ENCODE measurements at regions not wholly inside any gene's neighbourhood (a gene's known extent, or its start where the extent isn't known, plus 50 kb on each side); places are given as distances from the start of the nearest gene placed in this dataset.

DNA sequence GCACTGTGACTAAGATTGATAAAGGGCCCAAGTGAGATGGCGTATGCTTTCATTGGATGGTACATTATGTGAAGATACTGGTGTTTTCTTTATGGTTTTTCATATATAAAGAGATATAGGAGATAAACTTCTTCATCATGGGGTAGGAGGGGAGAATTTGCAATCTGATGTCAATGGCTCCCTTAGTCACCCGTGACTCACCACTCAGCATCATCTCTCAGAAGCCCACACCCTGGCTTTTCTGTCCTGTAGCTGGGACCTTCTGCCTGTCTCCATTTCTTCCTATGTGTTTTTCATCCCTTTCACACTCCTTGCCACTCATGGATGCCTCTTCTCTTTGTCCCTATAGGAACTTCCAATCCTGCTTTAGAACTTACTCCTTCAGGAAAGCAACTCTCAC is 114.3 kb upstream of the SEMA6D start:
- no peaks in the 10 kb centered on the region for H3K9me3 Mint-ChIP-seq (ENCODE audit: unreplicated experiment)
- H3K27me3 Mint-ChIP-seq (ENCODE audit: unreplicated experiment), result peaks cover 2% of the 10 kb centered on the region
- H3K4me3 Mint-ChIP-seq (ENCODE audit: unreplicated experiment), result no peak overlapping the region
- H3K36me3 Mint-ChIP-seq (ENCODE audit: low read depth, unreplicated experiment), result no peaks in the 10 kb centered on the region
- TF ChIP-seq, protein P1, sequence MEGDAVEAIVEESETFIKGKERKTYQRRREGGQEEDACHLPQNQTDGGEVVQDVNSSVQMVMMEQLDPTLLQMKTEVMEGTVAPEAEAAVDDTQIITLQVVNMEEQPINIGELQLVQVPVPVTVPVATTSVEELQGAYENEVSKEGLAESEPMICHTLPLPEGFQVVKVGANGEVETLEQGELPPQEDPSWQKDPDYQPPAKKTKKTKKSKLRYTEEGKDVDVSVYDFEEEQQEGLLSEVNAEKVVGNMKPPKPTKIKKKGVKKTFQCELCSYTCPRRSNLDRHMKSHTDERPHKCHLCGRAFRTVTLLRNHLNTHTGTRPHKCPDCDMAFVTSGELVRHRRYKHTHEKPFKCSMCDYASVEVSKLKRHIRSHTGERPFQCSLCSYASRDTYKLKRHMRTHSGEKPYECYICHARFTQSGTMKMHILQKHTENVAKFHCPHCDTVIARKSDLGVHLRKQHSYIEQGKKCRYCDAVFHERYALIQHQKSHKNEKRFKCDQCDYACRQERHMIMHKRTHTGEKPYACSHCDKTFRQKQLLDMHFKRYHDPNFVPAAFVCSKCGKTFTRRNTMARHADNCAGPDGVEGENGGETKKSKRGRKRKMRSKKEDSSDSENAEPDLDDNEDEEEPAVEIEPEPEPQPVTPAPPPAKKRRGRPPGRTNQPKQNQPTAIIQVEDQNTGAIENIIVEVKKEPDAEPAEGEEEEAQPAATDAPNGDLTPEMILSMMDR (IDR thresholded peaks at IDR 0.05; ENCODE audit: unreplicated experiment), result no peak
- no peak overlapping the region for H3K27ac Mint-ChIP-seq (ENCODE audit: unreplicated experiment)
- peaks cover 4% of the 10 kb centered on the region for H3K4me1 Mint-ChIP-seq (ENCODE audit: unreplicated experiment)
- no peak for DNase-seq (ENCODE audit: low spot score)

DNA sequence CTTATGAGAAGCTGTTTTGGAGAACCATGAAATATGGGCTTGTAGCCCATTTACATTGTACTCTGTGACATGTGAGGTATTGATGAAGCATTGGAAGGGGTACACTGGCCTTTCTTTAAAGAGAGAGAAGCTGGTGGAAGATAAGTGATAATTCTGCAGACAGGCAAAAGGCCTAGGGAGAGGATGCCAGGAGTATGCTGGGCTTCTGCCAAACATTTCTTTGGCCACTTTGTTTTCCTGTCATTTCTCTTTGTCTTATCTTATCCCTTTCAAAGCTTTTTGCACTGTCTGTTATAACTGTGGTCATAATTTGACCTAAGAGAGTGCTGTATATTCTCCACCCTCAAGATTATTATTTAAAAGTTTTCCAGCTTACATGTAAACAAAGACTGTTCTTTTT is 109.6 kb upstream of the SEMA6D start:
- Mint-ChIP-seq H3K36me3 (ENCODE audit: low read depth, unreplicated experiment) (no peaks in the 10 kb centered on the region), H3K4me3 (ENCODE audit: unreplicated experiment) (no peak overlapping the region), H3K27me3 (ENCODE audit: unreplicated experiment) (no peaks in the 10 kb centered on the region), H3K27ac (ENCODE audit: unreplicated experiment) (no peak overlapping the region), H3K4me1 (ENCODE audit: unreplicated experiment) (peaks cover 14% of the 10 kb centered on the region), H3K9me3 (ENCODE audit: unreplicated experiment) (no peaks in the 10 kb centered on the region)
- DNase-seq (ENCODE audit: low spot score), result no peak
- TF ChIP-seq, protein P1 (IDR thresholded peaks at IDR 0.05; ENCODE audit: unreplicated experiment), result no peak

DNA sequence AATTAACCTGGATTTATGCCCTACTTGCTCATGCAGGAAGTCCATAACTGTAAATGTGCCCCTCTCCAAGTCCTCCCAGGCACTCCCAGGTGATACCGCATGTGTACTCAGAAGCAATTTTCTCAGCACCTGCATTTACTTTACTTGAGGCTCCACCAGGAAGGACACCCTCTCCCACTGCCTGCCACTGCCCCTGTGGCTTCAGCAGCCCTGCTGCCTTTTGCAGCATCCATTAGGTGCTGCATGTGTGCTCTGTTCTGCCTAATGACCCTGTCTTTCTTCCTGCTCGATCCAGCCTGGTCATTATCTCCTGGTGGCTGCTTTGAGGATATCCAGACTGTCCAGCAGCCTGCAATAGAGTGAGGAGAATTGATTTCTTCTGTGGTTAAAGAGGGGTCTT is 107.6 kb upstream of the SEMA6D start:
- H3K4me3 Mint-ChIP-seq (ENCODE audit: unreplicated experiment), result no peak overlapping the region
- TF ChIP-seq, protein P1 (IDR thresholded peaks at IDR 0.05; ENCODE audit: unreplicated experiment), result no peak
- no peaks in the 10 kb centered on the region for H3K9me3 Mint-ChIP-seq (ENCODE audit: unreplicated experiment)
- no peak overlapping the region for H3K27ac Mint-ChIP-seq (ENCODE audit: unreplicated experiment)
- DNase-seq (ENCODE audit: low spot score), result no peak
- H3K36me3 Mint-ChIP-seq (ENCODE audit: low read depth, unreplicated experiment), result no peaks in the 10 kb centered on the region
- no peaks in the 10 kb centered on the region for H3K27me3 Mint-ChIP-seq (ENCODE audit: unreplicated experiment)
- peaks cover 10% of the 10 kb centered on the region for H3K4me1 Mint-ChIP-seq (ENCODE audit: unreplicated experiment)

DNA sequence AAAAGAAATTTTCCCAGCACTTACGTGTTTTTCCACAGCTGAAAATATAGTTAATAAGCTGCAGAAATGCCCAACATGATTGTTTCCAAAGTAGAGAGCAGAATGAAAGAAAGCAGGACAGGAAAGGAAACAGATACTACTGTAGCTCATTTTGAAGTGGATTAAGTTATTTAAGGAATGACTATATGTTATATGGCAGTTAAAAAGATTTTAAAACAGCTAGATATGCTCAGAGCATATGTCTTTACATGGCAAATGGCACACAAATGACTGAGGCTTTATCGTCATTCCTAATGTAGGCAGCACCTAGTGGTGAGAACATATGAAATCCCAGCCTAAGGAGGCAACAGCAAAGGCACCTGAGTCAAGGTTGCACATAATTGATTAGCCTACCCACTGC is 106.6 kb upstream of the SEMA6D start:
- TF ChIP-seq, protein P1 (IDR thresholded peaks at IDR 0.05; ENCODE audit: unreplicated experiment), result no peak
- H3K27me3 Mint-ChIP-seq (ENCODE audit: unreplicated experiment), result no peaks in the 10 kb centered on the region
- H3K9me3 Mint-ChIP-seq (ENCODE audit: unreplicated experiment), result no peaks in the 10 kb centered on the region
- no peak for DNase-seq (ENCODE audit: low spot score)
- H3K27ac Mint-ChIP-seq (ENCODE audit: unreplicated experiment), result no peak overlapping the region
- H3K4me1 Mint-ChIP-seq (ENCODE audit: unreplicated experiment), result peaks cover 10% of the 10 kb centered on the region
- H3K36me3 Mint-ChIP-seq (ENCODE audit: low read depth, unreplicated experiment), result no peaks in the 10 kb centered on the region
- no peak overlapping the region for H3K4me3 Mint-ChIP-seq (ENCODE audit: unreplicated experiment)

DNA sequence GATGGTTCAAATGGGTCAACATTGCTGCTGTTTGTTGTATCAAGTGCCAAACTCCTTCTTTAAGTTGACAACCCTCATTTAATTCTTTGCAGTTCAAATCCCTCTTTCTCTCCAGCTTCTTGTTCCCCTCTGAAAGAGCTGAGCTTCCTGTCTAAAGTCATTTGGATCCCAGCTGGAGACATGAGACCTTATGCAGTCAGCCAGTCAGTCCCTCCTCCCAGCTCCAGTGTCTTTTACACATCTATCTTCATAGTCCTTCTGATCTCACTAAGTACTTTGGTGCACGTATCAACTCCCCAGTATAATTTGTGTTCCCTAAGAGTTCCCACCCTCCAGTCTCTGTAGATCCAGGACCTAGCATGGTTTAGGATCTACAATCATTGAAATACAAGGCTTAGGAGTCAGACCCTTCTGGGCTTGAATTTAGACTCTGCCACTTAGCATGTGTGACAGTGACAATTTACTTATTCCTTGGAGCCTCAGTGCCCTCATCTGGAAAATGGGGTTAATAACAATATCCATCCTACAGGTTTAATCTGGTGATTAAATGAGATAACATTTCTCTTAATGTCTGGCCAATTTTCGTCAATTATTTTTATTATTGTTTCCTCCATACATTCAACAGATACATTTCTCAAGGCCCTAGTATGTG is 102.8 kb upstream of the SEMA6D start:
- DNase-seq (ENCODE audit: low spot score), result no peak
- no peak overlapping the region for H3K27ac Mint-ChIP-seq (ENCODE audit: unreplicated experiment)

More for the DNA sequence above, 102.8 kb upstream of the SEMA6D start:
- TF ChIP-seq, protein P1 (IDR thresholded peaks at IDR 0.05; ENCODE audit: unreplicated experiment), result no peak
- peaks cover 10% of the 10 kb centered on the region for H3K4me1 Mint-ChIP-seq (ENCODE audit: unreplicated experiment)
- H3K9me3 Mint-ChIP-seq (ENCODE audit: unreplicated experiment), result no peaks in the 10 kb centered on the region
- no peak overlapping the region for H3K4me3 Mint-ChIP-seq (ENCODE audit: unreplicated experiment)
- no peaks in the 10 kb centered on the region for H3K27me3 Mint-ChIP-seq (ENCODE audit: unreplicated experiment)
- H3K36me3 Mint-ChIP-seq (ENCODE audit: low read depth, unreplicated experiment), result no peaks in the 10 kb centered on the region

Measured in endothelial cell (in vitro differentiated cells).